CD4-positive, alpha-beta T cell treated with Interleukin-12 subunit alpha and Interleukin-12 subunit beta, for 1 hour (primary cell): ENCODE measurements at regions not wholly inside any gene's neighbourhood (a gene's known extent, or its start where the extent isn't known, plus 50 kb on each side); places are given as distances from the start of the nearest gene placed in this dataset.

Experiments used
- DNase-seq: peaks from one replicate; pipeline ENCODE4 v3.0.0-alpha.2; 2020

DNA sequence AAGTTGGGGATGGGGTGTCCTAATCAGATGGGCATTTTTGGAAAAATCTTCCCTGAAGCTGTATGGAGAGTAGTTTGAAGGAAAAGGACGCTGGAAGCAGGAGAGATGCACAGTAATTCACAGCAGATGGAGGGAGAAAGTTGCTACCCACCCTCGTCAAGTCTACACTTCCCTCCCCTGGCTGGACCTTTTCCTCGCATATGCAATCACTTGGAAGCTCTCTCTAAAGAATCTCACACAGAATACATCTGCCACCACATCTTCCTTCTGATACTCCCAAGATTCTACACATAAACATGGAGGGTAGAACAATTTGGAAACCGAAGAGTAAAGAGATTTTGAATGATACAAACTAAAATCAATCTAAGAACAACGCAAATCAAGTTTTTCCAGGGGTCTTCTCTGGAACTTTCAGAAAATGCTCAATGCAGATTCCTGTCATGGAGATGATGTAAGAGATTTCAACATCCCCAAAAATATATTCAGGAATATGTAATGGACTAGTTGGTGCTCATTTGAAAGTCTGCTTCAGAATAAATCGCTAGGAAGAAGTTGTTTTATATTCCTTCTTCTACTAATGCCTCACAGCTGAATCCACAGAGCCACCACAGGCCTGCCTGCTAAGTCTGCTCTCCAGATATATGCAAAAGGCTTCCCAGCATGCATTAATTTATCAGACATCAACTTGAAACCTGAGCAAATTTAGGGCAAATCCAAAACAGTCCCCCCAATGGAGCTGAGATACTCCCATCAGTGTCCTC, 291.5 kb downstream of the LRATD1 start:
- DNase-seq: no peak

- no peak for DNase-seq
Measured at GRCh38 chr2:14925471-14925870, 293.0 kb downstream of the LRATD1 start.

DNA sequence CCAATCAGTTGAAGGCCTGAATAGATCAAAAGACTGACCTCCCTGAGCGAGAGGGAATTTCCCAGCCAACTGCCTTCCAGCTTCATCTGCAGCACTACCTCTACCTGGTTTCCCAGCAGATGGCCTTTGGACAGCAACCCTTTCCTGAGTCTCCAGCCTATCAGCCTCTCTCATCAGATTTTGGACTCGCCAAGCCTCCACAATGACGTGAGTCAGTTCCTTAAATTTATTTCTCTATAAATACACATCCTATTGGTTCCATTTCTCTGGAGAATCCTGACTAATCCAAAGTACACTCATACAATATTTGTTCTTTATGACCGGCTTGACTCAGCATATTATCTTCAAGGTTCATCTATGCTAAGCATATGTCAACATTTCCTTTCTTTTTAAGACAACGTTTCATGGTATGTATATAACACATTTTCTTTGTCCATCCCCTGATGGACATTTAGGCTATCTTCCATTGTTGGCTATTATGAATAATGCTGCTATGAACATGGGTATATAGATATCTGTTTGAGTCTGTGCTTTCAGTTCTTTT, 294.6 kb downstream of the LRATD1 start:
- DNase-seq: no peak

- DNase-seq: no peak
Measured at GRCh38 chr2:14928056-14928455, 295.5 kb downstream of the LRATD1 start.

GRCh38 chr2:14930441-14930840, 297.9 kb downstream of the LRATD1 start:
- DNase-seq: no peak

GRCh38 chr2:14932285-14932684, 299.8 kb downstream of the LRATD1 start:
- no peak for DNase-seq

GRCh38 chr2:14933753-14934152, 301.2 kb downstream of the LRATD1 start:
- DNase-seq: no peak

DNA sequence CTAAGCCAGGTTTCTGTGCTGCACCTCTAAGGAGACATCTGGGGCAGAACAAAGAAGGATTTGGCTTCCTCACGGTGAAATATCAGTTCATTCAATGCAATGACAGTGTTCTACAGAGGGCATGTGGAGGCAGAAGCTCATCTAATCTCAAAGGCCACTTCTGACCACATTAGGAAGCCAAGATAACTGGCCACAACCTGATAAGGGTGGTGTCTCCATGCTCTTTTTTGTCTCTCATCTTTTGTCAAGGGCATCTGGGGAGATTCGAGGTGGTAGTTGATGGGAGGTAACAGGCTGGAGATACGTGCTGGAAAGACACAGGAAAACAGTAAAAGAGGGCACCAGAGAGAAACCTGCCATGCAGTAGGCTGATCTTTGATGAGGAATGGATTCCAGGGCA, 303.9 kb downstream of the LRATD1 start:
- DNase-seq: no peak

GRCh38 chr2:14937336-14937735, 304.8 kb downstream of the LRATD1 start:
- DNase-seq: no peak

DNA sequence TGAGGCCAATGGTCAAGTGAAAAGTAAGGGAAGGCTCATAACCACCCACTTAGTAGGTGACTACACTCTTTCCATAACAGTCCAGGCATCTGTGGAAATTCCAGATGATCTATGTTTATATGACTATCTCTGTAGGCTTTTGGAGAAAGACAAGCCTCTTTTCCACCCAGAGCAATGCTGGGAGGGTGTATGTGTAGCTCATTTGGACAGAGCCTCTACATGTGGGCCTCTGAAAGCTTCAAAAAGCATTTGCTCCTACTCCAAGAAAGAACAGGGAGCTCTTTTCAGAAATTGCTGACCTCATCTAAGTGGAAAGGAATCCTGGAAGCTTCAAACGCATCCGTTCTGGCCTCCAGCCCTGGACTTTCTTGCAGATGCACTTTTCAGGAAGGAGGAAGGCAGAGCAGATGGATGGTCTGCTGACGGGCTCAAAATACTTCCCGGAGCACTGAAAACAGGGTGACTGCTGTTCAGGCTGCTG, 308.7 kb downstream of the LRATD1 start:
- DNase-seq: no peak

DNA sequence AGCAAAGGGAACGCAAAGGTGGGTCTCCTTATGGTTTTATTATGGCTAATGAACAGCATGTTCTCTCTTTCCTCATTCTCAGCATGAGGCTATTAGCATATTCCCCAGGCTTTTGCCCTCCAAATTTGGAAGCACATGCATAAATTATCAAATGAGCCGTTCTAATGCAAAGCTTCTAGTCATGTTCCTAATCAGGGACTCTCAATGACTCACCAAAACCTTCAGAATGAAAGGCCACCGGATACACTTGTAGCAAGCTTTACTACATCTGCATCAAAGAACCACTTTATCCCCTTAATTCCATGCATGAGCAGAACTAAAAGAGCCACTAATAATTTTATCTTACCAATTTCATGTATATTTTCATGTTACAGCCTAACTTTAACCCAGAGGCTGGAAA, 310.5 kb downstream of the LRATD1 start:
- no peak for DNase-seq

DNA sequence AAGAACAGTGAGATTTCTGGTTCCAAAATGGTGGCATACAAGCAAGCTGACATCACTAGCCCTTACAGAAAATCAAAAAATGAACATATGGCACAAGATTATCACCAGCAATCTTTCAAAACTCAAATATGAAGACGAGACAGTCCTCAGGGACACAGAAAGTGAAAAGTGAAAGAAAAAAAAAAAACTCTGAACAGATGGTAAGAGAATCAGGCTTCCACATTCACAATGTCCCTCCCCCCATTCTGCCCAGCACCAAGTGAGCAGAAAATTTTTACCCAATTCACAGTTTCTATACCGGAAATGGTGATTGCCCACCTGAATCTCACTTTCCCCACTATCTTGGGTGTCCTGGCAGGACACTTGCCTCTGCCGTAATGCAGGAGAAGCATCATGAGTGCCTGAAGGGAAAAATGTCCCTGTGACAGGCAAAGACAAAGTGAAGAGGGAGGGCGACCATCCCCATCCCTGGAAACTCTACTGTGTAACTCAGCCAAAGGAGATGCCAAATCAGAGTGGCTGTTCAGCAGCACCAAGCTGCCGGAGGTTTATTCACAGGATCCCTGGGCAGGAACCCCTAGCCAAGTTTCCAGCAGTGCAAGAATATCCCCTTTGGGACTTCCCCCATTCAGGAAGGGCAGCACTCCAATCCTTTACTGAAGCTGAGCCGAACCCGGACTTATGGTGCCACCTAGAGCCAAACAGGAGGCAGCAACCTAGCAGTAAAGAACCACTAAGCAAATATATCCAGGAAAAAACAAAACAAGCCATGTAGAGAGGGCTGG, 312.2 kb downstream of the LRATD1 start:
- no peak for DNase-seq

GRCh38 chr2:14951569-14952285, 319.2 kb downstream of the LRATD1 start:
- DNase-seq: no peak

DNA sequence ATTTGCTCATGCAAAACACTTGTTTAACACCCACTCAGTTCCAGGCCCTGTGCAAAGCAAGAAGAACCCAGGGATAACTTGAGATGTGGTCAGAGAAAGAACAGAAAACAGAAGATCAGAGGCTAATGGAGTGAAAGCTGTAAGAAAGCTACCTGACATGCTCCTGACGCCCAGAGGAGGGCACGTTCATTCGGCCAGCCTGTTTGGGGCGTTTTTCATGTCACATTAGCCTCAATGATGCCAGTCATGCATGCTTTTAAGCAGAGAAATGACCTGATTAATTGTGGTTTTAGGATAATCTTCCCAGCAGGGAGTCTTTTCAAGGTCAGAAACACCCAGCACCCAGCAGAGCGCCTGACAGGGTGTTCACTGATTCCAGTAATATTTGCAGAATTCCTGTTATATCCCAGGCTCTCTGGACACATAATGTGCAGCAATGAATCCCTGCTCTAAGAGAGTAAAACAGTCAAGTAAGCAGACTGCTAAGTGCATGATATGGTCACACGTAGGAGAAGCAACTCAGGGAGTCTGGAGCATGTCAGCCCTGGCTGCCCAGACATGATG, 320.0 kb downstream of the LRATD1 start:
- DNase-seq: no peak

DNA sequence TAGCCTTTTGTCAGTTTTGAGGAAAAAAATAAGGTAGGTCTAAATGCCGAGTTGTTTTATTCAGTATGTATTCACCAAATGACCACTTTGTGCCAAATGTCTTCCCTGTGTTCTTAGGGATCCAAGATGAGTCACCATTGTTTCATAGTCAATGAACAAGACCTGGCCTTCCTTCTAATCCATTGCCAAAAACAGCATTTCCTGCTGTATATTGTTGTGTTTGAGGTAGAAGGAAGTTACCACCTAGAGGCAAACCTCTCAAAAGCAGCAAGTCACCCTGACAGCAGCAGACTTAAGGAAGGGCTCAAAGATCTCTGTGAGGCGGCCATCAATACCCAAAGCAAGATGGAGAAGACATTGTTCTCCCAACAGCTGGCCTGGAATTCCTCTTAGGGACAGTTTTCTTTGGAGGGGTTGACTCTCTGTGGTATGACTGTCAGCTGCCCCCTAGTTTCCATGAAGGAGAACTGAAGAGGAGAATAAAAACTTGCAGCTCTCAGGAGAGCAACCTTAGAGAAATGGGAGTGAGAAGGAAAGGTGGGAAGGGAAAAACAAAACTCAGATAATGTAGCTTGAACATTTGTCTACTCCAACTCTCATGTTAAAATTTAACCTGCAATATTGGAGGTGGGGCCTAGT, 328.3 kb downstream of the LRATD1 start:
- DNase-seq: no peak

DNA sequence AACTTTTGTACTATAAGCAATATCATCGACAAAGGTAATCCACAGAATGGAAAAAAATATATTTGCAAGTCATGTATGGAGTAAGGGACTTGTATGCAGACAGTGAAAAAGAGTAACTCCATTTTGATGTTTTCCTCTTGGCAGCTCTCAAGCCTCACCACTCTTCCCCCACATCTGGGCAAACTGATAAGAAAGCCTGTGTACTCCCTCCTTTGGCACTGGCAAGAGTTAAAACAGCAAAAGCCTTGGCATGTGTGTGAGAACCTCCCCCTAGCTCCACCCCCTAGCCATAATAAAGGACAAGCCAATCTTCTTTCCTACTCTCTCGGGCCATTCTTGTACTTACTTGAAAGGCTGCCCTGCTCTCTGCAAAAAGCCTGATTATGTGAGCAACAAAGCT, 335.2 kb downstream of the LRATD1 start:
- DNase-seq: no peak

GRCh38 chr2:14975381-14975780, 342.9 kb downstream of the LRATD1 start:
- no peak for DNase-seq

GRCh38 chr2:14977021-14977420, 344.5 kb downstream of the LRATD1 start:
- no peak for DNase-seq

DNA sequence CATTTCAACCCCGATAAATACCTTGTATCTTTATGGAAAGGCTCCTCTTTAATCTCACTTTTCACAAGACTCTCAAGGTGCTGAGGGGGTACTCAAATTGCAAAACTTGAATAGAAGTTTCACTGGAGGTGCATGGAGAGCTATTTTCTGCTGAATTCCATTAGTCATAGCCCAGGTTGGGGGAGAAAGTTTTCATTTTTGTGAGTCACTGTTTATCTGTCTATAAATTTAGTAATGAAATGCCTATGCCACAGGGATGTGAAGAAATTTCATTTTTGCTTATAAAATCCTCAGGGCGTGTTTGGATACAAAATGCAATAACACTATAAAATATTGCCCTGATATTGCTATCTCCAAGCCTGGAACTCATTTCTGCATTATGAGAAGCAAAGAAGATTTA, 346.3 kb downstream of the LRATD1 start:
- DNase-seq: no peak

DNA sequence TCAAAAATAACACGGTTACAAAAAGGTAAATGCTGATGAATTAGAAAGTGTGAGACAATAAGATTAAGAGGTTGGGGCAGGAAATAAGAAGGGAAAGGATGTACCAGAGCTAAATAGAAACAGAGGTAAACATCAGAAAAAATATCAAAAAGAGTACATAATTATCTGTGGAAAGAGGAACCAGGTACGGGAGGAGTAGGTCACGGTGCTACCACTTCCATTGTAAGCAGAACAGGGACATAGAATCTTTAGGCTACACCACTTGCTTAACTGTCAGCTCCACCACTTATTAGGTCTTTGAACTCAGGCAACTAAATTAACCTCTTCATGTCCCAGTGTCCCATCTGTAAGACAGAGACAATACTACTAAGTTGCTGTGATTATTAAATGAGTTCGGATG, 350.3 kb downstream of the LRATD1 start:
- no peak for DNase-seq

DNA sequence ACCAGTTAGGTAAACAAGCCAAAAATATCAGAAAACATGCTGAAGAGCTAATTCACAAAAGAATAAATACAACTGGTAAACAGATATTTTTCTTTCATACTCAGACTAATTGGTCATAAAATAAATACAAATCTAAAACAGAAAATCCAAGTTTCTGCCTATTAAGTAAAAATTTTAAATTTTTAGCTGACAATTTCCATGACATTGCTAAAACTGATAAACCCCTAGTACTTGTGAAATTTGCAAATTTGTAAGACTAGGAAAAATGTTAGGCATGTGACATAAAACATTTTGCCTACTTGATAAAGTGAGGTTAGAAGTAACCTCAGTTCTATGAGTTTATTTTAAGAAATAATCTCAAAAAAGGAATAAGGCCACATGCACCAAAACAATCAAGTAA, 356.1 kb downstream of the LRATD1 start:
- DNase-seq: no peak

- no peak for DNase-seq
Measured at GRCh38 chr2:14991723-14992122, 359.2 kb downstream of the LRATD1 start.

DNA sequence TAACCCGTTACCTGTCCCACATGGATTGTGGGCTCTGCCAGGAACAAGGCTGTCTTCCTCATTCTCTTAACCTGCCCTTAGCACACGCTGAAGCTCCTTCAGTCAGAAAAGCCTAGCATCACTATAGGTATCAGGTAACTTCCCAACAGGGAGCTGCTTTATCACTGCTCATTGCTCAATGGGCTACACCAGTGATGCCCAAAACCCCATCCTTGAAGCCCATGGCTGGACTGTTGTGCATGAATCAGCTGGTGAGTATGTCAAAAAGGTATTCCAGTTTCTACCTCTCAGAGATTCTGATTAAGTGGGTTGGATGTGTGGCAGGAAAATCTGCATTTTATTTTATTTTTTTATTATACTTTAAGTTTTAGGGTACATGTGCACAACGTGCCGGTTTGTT, 362.2 kb downstream of the LRATD1 start:
- DNase-seq: no peak
